ENCODE measurements at regions not wholly inside any gene's neighbourhood (a gene's known extent, or its start where the extent isn't known, plus 50 kb on each side); places are given as distances from the start of the nearest gene placed in this dataset.
A peak's percentile ranks its signal among the peaks of the same experiment; 100 is the strongest.

- DNase-seq: peak; percentile 33
These were observed 115.0 kb upstream of the ZNF507 start for GRCh38 chr19:32230441-32230840.

- DNase-seq: peak; percentile 37
These were observed 114.4 kb upstream of the ZNF507 start for GRCh38 chr19:32231020-32231419.

- DNase-seq: peak; percentile 35
These were observed 113.7 kb upstream of the ZNF507 start for GRCh38 chr19:32231691-32232090.

- peak; percentile 22 for DNase-seq
These were observed 113.0 kb upstream of the ZNF507 start for GRCh38 chr19:32232449-32232848.

- peak; percentile 17 for DNase-seq
These were observed 112.3 kb upstream of the ZNF507 start for GRCh38 chr19:32233091-32233490.

- peak; percentile 10 for DNase-seq
These were observed 111.5 kb upstream of the ZNF507 start for GRCh38 chr19:32233885-32234284.

- no peak for DNase-seq
These were observed 110.7 kb upstream of the ZNF507 start for GRCh38 chr19:32234663-32235217.

- peak; percentile 32 for DNase-seq
These were observed 107.3 kb upstream of the ZNF507 start for GRCh38 chr19:32238076-32238475.

GRCh38 chr19:32240316-32240715 lies 105.1 kb upstream of the ZNF507 start:
- DNase-seq: no peak

- no peak for DNase-seq
These were observed 104.1 kb upstream of the ZNF507 start for GRCh38 chr19:32241306-32241705.

- DNase-seq: peak; percentile 23
These were observed 103.3 kb upstream of the ZNF507 start for GRCh38 chr19:32241932-32242710.

- DNase-seq: peak; percentile 9
These were observed 99.4 kb upstream of the ZNF507 start for GRCh38 chr19:32246006-32246405.

GRCh38 chr19:32251634-32252332 lies 93.6 kb upstream of the ZNF507 start:
- no peak for DNase-seq

- DNase-seq: no peak
These were observed 93.1 kb upstream of the ZNF507 start for GRCh38 chr19:32252333-32252669.

GRCh38 chr19:32253683-32254508 lies 91.5 kb upstream of the ZNF507 start:
- DNase-seq: no peak

GRCh38 chr19:32254509-32254890 lies 90.9 kb upstream of the ZNF507 start:
- DNase-seq: no peak

- DNase-seq: no peak
These were observed 89.7 kb upstream of the ZNF507 start for GRCh38 chr19:32255536-32256295.

GRCh38 chr19:32256341-32256975 lies 89.0 kb upstream of the ZNF507 start:
- no peak for DNase-seq

- no peak for DNase-seq
These were observed 87.9 kb upstream of the ZNF507 start for GRCh38 chr19:32257326-32258073.

GRCh38 chr19:32258167-32258566 lies 87.2 kb upstream of the ZNF507 start:
- DNase-seq: no peak

GRCh38 chr19:32264568-32264967 lies 80.8 kb upstream of the ZNF507 start:
- no peak for DNase-seq

All from islet precursor cell (in vitro differentiated cells).